HG02973 (cell line): ENCODE measurements at regions not wholly inside any gene's neighbourhood (a gene's known extent, or its start where the extent isn't known, plus 50 kb on each side); places are given as distances from the start of the nearest gene placed in this dataset.

Source experiments
- ATAC-seq: cut with Tn5 transposase; IDR thresholded peaks from one replicate; pipeline ENCODE4 v1.9.1; 2021; ENCODE audit warnings: moderate library complexity; ENCODE audit not compliant: unreplicated experiment

GRCh38 chr1:104435255-104435654 lies 685.6 kb downstream of the AMY1C start:
- no peak for ATAC-seq

DNA sequence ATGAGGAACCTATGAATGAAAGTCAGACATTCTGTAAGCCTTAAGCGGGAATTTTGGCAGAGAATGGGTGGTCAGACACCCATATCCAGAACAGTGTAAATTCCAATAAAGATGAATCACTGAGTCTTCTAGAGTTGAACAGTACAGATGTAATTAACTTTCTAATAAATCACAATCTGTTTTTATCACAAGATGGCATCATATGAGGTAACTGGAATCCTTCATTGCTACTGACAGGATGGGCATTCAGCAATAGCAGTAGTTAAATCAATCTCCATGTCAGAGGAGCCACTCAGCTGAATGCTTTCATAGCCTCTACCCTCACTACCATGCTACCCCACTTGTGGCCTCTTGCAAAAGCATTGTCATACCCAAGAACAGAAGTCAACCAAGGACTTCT lies 690.3 kb downstream of the AMY1C start:
- ATAC-seq, result no peak

- no peak for ATAC-seq
These were observed 707.0 kb downstream of the AMY1C start for GRCh38 chr1:104456724-104457123.

- ATAC-seq, result no peak
These were observed 710.2 kb downstream of the AMY1C start for GRCh38 chr1:104459886-104460285.

DNA sequence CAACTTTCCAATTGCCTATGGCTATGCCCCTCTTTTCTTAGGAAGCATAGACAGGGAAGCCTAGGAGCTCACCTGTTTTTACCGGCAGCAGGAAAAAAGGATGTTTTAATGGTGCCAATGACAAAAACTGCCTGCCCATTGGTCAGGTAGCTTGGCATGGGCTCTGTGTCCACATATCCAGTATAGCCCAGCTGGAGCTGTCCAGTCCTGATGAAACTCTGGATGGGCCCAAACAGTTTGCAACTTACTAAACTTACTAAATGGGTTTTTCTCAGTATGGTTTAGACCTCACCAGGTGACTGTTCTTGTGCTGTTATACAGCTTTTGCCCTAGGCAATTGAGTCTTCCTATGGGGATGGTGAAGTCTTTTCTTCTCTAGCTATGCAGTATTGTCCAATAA lies 711.2 kb downstream of the AMY1C start:
- ATAC-seq, result no peak

- ATAC-seq, result no peak
These were observed 713.5 kb downstream of the AMY1C start for GRCh38 chr1:104463126-104463697.

GRCh38 chr1:104466068-104466467 lies 716.4 kb downstream of the AMY1C start:
- ATAC-seq, result no peak

GRCh38 chr1:104467590-104467989 lies 717.9 kb downstream of the AMY1C start:
- peak; percentile 49 for ATAC-seq

DNA sequence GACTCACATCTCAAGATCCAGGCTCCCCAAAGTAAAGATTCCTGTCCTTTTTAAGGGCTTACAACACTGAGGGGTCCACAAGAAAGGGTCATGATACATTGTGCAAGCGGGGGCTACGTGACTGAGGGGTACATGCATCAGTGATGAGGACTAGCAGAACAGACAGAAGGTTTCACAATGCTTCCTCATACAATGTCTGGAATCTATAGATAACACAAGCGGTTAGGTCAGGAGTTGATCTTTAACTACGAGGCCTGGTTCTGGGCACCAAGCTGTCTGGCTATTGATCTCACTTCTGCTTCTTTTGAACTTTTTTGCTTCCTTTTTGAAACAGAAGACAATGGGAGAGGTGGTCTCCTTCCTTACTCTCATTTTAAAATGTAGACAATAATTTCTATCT lies 718.6 kb downstream of the AMY1C start:
- peak; percentile 18 for ATAC-seq

- ATAC-seq, result no peak
These were observed 726.4 kb downstream of the AMY1C start for GRCh38 chr1:104476126-104476525.

DNA sequence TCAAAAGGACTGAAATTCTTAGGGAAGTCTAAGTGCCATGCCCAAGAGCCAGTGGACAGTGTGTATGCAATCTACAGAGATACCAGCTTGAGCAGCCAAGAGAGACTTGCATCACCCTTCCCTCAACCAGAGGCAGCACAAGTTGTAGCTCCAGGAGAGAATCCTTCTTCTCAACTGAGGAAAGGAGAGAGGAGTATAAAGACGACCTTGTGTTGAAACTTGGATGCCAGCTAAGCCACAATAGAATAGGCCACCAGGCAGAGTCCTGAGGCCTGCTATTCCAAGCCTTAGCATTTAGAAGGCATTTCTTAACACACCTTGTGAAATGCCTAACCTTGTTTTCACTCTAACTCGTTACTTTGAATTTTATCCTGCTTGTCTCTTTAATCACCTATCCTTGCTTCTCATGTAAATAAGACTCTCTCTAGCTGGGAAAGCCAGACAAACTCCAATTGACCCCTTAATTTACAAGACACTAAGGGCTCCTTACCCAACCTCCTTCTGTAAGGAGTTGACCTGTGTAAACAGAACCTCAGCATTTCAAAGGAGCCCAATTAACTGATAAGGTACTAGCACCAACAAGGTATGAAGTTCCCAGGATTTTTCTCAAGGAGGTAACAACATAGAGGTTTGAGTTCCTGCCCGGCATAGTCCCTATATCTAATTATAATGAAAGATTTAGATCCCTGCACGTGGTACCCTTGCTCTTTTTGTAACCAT lies 738.8 kb downstream of the AMY1C start:
- ATAC-seq, result no peak

GRCh38 chr1:104526158-104526795 lies 776.6 kb downstream of the AMY1C start:
- no peak for ATAC-seq

- ATAC-seq, result no peak
These were observed 782.3 kb downstream of the AMY1C start for GRCh38 chr1:104531990-104532389.

DNA sequence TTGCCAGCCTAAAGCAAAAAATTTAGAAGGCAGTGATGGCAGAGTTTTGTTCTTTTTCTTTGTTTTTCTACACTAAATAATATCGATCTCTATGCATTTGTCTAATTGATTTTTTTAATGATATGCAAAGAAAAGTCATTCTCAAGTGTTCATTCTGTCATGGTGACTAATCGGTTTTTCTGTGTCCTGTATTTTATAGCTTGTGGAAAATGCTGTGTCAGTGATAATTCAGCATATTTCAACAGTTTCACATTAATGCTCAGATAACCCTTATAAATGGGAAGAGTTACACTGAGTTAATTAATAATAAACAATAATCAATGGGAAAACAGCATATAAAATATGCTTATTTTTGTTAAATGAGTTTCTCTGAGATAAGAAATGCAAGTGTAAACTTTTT lies 824.9 kb downstream of the AMY1C start:
- ATAC-seq, result no peak

DNA sequence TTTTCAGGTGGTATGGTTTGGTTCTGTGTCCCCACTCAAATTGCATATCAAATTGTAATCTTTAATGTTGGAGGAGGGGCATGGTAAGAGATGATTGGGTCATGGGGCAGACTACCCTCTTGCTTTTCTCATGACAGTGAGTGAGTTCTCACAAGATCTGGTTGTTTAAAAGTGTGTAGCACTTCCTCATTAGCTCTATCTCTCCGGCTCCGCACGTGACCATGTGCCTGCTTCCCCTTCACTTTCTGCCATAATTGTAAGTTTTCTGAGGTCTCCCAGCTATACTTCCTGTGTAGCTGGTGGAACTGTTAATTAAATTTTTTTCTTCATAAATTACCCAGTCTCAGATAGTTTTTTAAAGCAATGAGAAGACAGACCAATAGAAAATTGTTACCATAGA lies 843.2 kb downstream of the AMY1C start:
- no peak for ATAC-seq

- no peak for ATAC-seq
These were observed 843.9 kb downstream of the AMY1C start for GRCh38 chr1:104593413-104594187.

GRCh38 chr1:104617474-104617873 lies 867.8 kb downstream of the AMY1C start:
- ATAC-seq, result no peak

DNA sequence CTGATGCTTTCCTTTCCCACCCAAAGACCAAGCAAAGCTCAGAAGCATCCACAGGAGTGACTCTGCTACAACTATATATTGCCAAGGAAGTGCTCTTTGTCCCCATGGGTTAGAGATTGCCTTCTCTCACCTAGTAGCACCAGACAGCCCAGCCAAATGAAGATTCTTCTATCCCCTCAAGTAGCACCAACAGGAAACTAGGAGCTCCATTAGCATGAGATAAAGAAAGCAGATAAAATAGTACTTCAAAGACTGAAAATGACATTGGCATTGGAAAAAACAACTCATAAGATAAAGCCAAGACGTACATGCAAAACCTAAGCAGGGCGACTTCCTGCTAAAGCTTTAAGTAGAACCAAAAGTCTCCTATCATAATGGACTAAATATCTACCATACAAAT lies 871.5 kb downstream of the AMY1C start:
- ATAC-seq, result no peak

- ATAC-seq, result no peak
These were observed 874.8 kb downstream of the AMY1C start for GRCh38 chr1:104624538-104624937.

DNA sequence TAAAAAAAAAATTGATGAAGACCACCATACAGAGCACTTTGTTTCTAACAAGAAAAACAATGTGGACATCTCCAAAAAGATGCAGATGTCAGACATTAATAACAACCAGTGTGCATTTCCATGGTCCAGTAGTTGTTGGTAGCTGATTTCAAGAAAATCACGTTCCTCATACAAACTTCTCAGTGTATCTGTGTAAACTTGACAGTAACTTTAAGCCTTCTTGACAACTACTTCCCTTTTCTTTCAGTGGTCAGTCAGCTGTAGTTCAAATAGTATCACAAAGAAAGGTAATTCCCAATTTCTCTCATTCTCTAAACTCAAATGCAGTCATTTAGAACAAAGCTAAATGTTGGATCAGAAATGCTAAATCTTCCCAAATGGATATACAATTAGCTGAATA lies 879.9 kb downstream of the AMY1C start:
- no peak for ATAC-seq

DNA sequence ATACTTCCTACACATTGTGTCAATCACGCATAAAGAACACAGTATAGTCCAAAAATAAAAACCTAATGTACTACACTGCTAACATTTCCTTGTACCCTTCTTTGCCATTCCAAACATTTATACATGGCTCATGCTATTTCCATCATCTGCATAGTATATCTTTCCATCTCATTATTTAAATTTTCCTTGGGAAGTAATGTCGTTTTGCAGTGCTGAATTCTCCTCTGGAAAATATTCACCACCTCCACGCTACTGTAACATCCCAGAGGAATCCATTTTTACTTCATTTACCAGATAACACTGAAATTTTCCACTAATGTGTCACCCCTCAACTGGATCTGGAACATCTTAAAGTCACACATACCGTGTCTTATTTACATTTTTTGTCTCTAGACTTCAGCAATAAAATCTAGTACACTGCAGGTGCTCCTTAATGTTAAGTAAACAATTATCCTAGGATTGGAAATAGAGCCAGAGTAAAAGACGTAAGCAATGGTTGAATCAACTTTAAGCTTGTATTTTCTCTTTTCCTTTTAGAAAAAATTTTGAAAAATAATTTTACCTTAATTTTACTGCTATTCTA lies 881.0 kb downstream of the AMY1C start:
- no peak for ATAC-seq
